ENCODE measurements at regions not wholly inside any gene's neighbourhood (a gene's known extent, or its start where the extent isn't known, plus 50 kb on each side); places are given as distances from the start of the nearest gene placed in this dataset.
A peak's percentile ranks its signal among the peaks of the same experiment; 100 is the strongest.

DNA sequence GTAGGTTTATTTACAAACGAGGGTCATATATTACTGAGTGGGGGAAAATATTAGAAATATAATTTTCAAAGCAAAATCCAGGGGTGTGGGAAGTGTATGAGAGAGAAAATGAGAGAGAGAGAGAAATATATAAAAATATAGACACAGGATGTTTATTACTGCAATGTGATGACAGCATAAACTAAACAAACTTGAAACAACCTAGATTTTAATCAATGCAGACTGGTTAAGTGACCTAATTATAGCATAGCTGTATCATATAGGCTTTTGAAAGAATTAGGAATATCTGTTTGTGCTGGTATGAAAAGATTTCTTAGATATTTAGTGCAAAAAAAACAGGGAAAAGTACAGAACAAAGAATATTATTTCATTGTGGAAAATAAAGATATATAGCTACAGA is 280.5 kb downstream of the ACTL7B start:
- no peaks in the 10 kb centered on the region for H3F3A ChIP-seq (ENCODE audit: low read length, unreplicated experiment)
- H2AFZ ChIP-seq (ENCODE audit: low read length), result no peak overlapping the region
- TF ChIP-seq EZH2phosphoT487 (IDR thresholded peaks at IDR 0.05; ENCODE audit: borderline replicate concordance, low read length), result no peak
- TF ChIP-seq CTCF (conservative IDR thresholded peaks at IDR 0.05; ENCODE audit: low read depth, low read length), result no peak
- no peak for TF ChIP-seq EZH2 (IDR thresholded peaks at IDR 0.05; ENCODE audit: low read length, unreplicated experiment)
- BruUV-seq (replicated peaks), result no TSS peak
- H3K4me1 ChIP-seq (ENCODE audit: insufficient read depth, low read length), result peaks cover 9% of the 10 kb centered on the region
- ChIA-PET POLR2A (ENCODE audit: unreplicated experiment) (no interaction called here), CTCF (no interaction called here)
- H3K9me3 ChIP-seq (ENCODE audit: low read length), result no peaks in the 10 kb centered on the region
- H3K36me3 ChIP-seq (ENCODE audit: low read depth, low read length), result no peaks in the 10 kb centered on the region
- DNase-seq (no peak), ATAC-seq (no peak)
- no peak overlapping the region for H3K4me2 ChIP-seq (ENCODE audit: low read length)
- 0 out of 2 replicates have a peak, but pooled peaks cover 3% of the 10 kb centered on the region for H3K27me3 ChIP-seq (ENCODE audit: low read length)
- no peak overlapping the region for H3K4me3 ChIP-seq (ENCODE audit: low read length)
- no peaks in the 10 kb centered on the region for H3K79me2 ChIP-seq (ENCODE audit: low read length)
- H3K27ac ChIP-seq (ENCODE audit: low read length), result no peak overlapping the region
- H3K9ac ChIP-seq (ENCODE audit: low read length), result no peak overlapping the region
- no peaks in the 10 kb centered on the region for H3K9me2 ChIP-seq (replicated peaks; ENCODE audit: low read length)
- intact Hi-C loops (cut with micrococcal nuclease), result no loop called here
- no peaks in the 10 kb centered on the region for H4K20me1 ChIP-seq (ENCODE audit: low read length)

DNA sequence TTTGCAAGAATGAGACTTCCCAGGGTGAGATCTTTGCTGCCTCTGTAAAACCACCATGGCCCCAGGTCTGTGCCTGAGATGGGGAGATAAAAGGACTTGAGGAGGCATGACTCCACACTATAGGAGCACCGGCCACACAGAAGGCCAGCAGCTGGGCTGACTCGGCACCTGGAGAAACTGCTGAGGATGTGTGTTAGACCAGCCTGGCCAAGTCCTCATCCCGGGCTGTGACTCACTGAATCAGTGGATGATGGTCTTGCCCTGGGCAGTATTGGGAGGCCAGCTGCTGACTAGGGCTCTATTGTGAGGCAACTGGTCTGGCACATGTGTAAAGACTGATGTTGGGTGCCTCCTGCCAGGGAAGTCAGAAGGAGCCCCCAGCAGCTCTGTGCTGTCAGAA is 286.2 kb downstream of the ACTL7B start:
- POLR2A ChIA-PET (ENCODE audit: unreplicated experiment), result no interaction called here
- intact Hi-C loops (cut with micrococcal nuclease), result loop anchor here (5.0 to 10.0 kb wide), 6 partner anchors 105 to 1147 kb away; no protein-coding TSS in a partner anchor
- Histone ChIP-seq H3K4me2 (ENCODE audit: low read length) (no peak overlapping the region), H3K79me2 (ENCODE audit: low read length) (no peaks in the 10 kb centered on the region), H2AFZ (ENCODE audit: low read length) (no peak overlapping the region), H3K27ac (ENCODE audit: low read length) (no peak overlapping the region), H3K9ac (ENCODE audit: low read length) (no peak overlapping the region), H4K20me1 (ENCODE audit: low read length) (no peaks in the 10 kb centered on the region), H3K9me3 (ENCODE audit: low read length) (no peaks in the 10 kb centered on the region), H3K27me3 (ENCODE audit: low read length) (no peaks in the 10 kb centered on the region), H3K4me3 (ENCODE audit: low read length) (no peak overlapping the region), H3K9me2 (replicated peaks; ENCODE audit: low read length) (no peaks in the 10 kb centered on the region), H3F3A (ENCODE audit: low read length, unreplicated experiment) (no peaks in the 10 kb centered on the region), H3K4me1 (ENCODE audit: insufficient read depth, low read length) (peaks cover 8% of the 10 kb centered on the region), H3K36me3 (ENCODE audit: low read depth, low read length) (no peaks in the 10 kb centered on the region)
- DNase-seq, result peak; percentile 46
- CTCF ChIA-PET, result no interaction called here
- no peak for ATAC-seq
- TF ChIP-seq EZH2phosphoT487 (IDR thresholded peaks at IDR 0.05; ENCODE audit: borderline replicate concordance, low read length), result no peak
- TF ChIP-seq EZH2 (IDR thresholded peaks at IDR 0.05; ENCODE audit: low read length, unreplicated experiment), result no peak
- TF ChIP-seq CTCF (conservative IDR thresholded peaks at IDR 0.05; ENCODE audit: low read depth, low read length), result no peak
- no TSS peak for BruUV-seq (replicated peaks)

DNA sequence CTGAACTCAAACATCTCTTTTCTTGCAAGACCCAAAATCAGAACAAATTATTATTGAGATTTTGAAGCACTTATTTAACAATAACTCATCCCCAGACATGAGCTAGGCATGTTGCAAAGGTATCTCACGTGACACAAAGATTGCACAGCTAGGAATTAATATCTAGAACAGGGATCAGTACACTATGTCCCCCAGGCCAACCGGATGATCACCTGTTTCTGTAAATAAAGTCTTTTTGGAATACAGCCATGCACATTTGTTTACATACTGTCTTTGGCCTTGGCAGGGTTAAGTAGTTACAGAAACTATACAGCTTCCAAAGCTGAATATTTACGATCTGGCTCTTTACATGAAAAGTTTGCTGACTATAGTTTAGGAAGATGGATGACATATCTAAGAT is 287.7 kb downstream of the ACTL7B start:
- H3K79me2 ChIP-seq (ENCODE audit: low read length), result no peaks in the 10 kb centered on the region
- no peak overlapping the region for H3K4me3 ChIP-seq (ENCODE audit: low read length)
- ATAC-seq, result no peak
- intact Hi-C loops (cut with micrococcal nuclease), result loop anchor here (5.0 to 10.0 kb wide), 6 partner anchors 107 to 1146 kb away; no protein-coding TSS in a partner anchor
- H3K9me3 ChIP-seq (ENCODE audit: low read length), result no peaks in the 10 kb centered on the region
- H3K4me1 ChIP-seq (ENCODE audit: insufficient read depth, low read length), result peaks cover 8% of the 10 kb centered on the region
- H3K9me2 ChIP-seq (replicated peaks; ENCODE audit: low read length), result no peaks in the 10 kb centered on the region
- POLR2A ChIA-PET (ENCODE audit: unreplicated experiment), result no interaction called here
- DNase-seq, result peak; percentile 43
- H2AFZ ChIP-seq (ENCODE audit: low read length), result no peak overlapping the region
- H3K27me3 ChIP-seq (ENCODE audit: low read length), result no peaks in the 10 kb centered on the region
- H3F3A ChIP-seq (ENCODE audit: low read length, unreplicated experiment), result no peaks in the 10 kb centered on the region
- no peaks in the 10 kb centered on the region for H3K36me3 ChIP-seq (ENCODE audit: low read depth, low read length)
- no peak overlapping the region for H3K27ac ChIP-seq (ENCODE audit: low read length)
- H3K4me2 ChIP-seq (ENCODE audit: low read length), result no peak overlapping the region
- BruUV-seq (replicated peaks), result no TSS peak
- TF ChIP-seq CTCF (conservative IDR thresholded peaks at IDR 0.05; ENCODE audit: low read depth, low read length) (no peak), EZH2 (IDR thresholded peaks at IDR 0.05; ENCODE audit: low read length, unreplicated experiment) (no peak), EZH2phosphoT487 (IDR thresholded peaks at IDR 0.05; ENCODE audit: borderline replicate concordance, low read length) (no peak)
- no peaks in the 10 kb centered on the region for H4K20me1 ChIP-seq (ENCODE audit: low read length)
- CTCF ChIA-PET, result interaction anchor here (0.7 kb wide), 1 partner anchor 152 kb away, joined by 3 read pairs; no protein-coding TSS in a partner anchor
- H3K9ac ChIP-seq (ENCODE audit: low read length), result no peak overlapping the region
